Islet of Langerhans (tissue), 1 donor: ENCODE measurements at regions not wholly inside any gene's neighbourhood (a gene's known extent, or its start where the extent isn't known, plus 50 kb on each side); places are given as distances from the start of the nearest gene placed in this dataset.
"Not testable (repeated sequence)": the region's sequence is repeated elsewhere in the genome, so short reads cannot be mapped to it uniquely, and the experiment has no call there.

Experiments used
- FAIRE-seq: peaks from one replicate; lab custom pipeline; 2011; peaks lifted over from hg19 to GRCh38; lab: Jason Lieb, UNC

- no peak for FAIRE-seq
Measured at GRCh38 chr4:60368986-60369385, 831.1 kb upstream of the ADGRL3 start.

GRCh38 chr4:60378010-60378409 is 822.1 kb upstream of the ADGRL3 start:
- no peak for FAIRE-seq

GRCh38 chr4:60384516-60384915 is 815.6 kb upstream of the ADGRL3 start:
- no peak for FAIRE-seq

- FAIRE-seq: no peak
Measured at GRCh38 chr4:60389633-60390032, 810.5 kb upstream of the ADGRL3 start.

- no peak for FAIRE-seq
Measured at GRCh38 chr4:60396341-60397049, 803.6 kb upstream of the ADGRL3 start.

- FAIRE-seq: no peak
Measured at GRCh38 chr4:60400593-60400992, 799.5 kb upstream of the ADGRL3 start.

- no peak for FAIRE-seq
Measured at GRCh38 chr4:60404027-60404426, 796.1 kb upstream of the ADGRL3 start.

- no peak for FAIRE-seq
Measured at GRCh38 chr4:60422439-60422838, 777.7 kb upstream of the ADGRL3 start.

- FAIRE-seq: not testable (repeated sequence)
Measured at GRCh38 chr4:60423573-60424184, 776.4 kb upstream of the ADGRL3 start.

- FAIRE-seq: no peak
Measured at GRCh38 chr4:60432911-60433310, 767.2 kb upstream of the ADGRL3 start.

GRCh38 chr4:60443068-60443467 is 757.1 kb upstream of the ADGRL3 start:
- no peak for FAIRE-seq

GRCh38 chr4:60443796-60444195 is 756.3 kb upstream of the ADGRL3 start:
- FAIRE-seq: no peak

- no peak for FAIRE-seq
Measured at GRCh38 chr4:60450054-60450453, 750.1 kb upstream of the ADGRL3 start.

GRCh38 chr4:60452266-60452665 is 747.9 kb upstream of the ADGRL3 start:
- no peak for FAIRE-seq

GRCh38 chr4:60455380-60455779 is 744.7 kb upstream of the ADGRL3 start:
- FAIRE-seq: no peak

- no peak for FAIRE-seq
Measured at GRCh38 chr4:60461551-60461950, 738.6 kb upstream of the ADGRL3 start.

GRCh38 chr4:60463857-60464502 is 736.1 kb upstream of the ADGRL3 start:
- FAIRE-seq: no peak

GRCh38 chr4:60482921-60483351 is 717.2 kb upstream of the ADGRL3 start:
- no peak for FAIRE-seq

GRCh38 chr4:60485276-60485675 is 714.9 kb upstream of the ADGRL3 start:
- FAIRE-seq: no peak

- not testable (repeated sequence) for FAIRE-seq
Measured at GRCh38 chr4:60487118-60487761, 712.9 kb upstream of the ADGRL3 start.

GRCh38 chr4:60500810-60501209 is 699.3 kb upstream of the ADGRL3 start:
- no peak for FAIRE-seq

GRCh38 chr4:60502733-60503132 is 697.4 kb upstream of the ADGRL3 start:
- no peak for FAIRE-seq

GRCh38 chr4:60506061-60506460 is 694.1 kb upstream of the ADGRL3 start:
- no peak for FAIRE-seq
